A549 (cell line): ENCODE measurements at regions not wholly inside any gene's neighbourhood (a gene's known extent, or its start where the extent isn't known, plus 50 kb on each side); places are given as distances from the start of the nearest gene placed in this dataset.

Experiments
- ATAC-seq, 2 experiments: fragments of 200-7000 bp in 1 of 2; fragments of >200 bp in 1 of 2; cut with Nextera tagmentation in 1 of 2; cut with Tn5 transposase in 1 of 2; 3 replicates each; pipeline versions ENCODE4 v1.8.0 to v1.9.1; 2018 to 2020; ENCODE audit warnings: mild to moderate bottlenecking in 1 of 2, moderate library complexity in 1 of 2
- CTCF ChIA-PET: fragments of 300-600 bp; sonication (Branson Sonifier 250); formaldehyde crosslinking; extraction: SDS; loops from one replicate; lab custom pipeline; 2021; ENCODE audit warnings: antibody characterized with exemption, inconsistent platforms; lab: Yijun Ruan, JAX
- POLR2A ChIA-PET: fragments of 350-600 bp; formaldehyde crosslinking; extraction: SDS; loops from one replicate; lab custom pipeline; 2021; ENCODE audit warnings: antibody characterized with exemption, inconsistent platforms; lab: Yijun Ruan, JAX
- DNase-seq, 2 experiments: peaks; one replicate each; pipeline versions ENCODE4 v3.0.0 to v3.0.0-alpha.2; 2011 to 2016; ENCODE audit warnings: low read depth in 1 of 2, low spot score in 1 of 2
- FAIRE-seq: peaks from 2 replicates; lab custom pipeline; 2011; peaks lifted over from hg19 to GRCh38; lab: Jason Lieb, UNC
- H3K27ac ChIP-seq, 2 experiments: fragments of >200 bp; sonication (Bioruptor Twin); formaldehyde crosslinking; 3 replicates each; pipeline ENCODE4 v1.5.1; 2016 to 2017
- H3K4me1 ChIP-seq: fragments of >200 bp; sonication (Bioruptor Twin); formaldehyde crosslinking; 3 replicates; pipeline ENCODE4 v1.6.1; 2016
- H3K4me2 ChIP-seq: fragments of >200 bp; sonication (Bioruptor Twin); formaldehyde crosslinking; 3 replicates; pipeline ENCODE4 v1.6.1; 2016
- H3K4me3 ChIP-seq: fragments of >200 bp; sonication (Bioruptor Twin); formaldehyde crosslinking; 3 replicates; pipeline ENCODE4 v1.5.1; 2016
- H3K9me3 ChIP-seq: fragments of >200 bp; sonication (Bioruptor Twin); formaldehyde crosslinking; 3 replicates; pipeline ENCODE4 v1.6.1; 2016
- CEBPB ChIP-seq, 2 experiments: fragments of >200 bp in 1 of 2; sonication (Bioruptor Twin) in 1 of 2; formaldehyde crosslinking in 1 of 2; IDR thresholded peaks; 2 replicates each; pipeline ENCODE4 v1.6.1; 2012 to 2016
- EHF ChIP-seq: fragments of 250-450 bp; sonication (Bioruptor Pico); IDR thresholded peaks from 2 replicates; pipeline ENCODE4 v1.5.0; 2020; ENCODE audit warnings: mild to moderate bottlenecking
- EHMT2 ChIP-seq: fragments of 200-600 bp; sonication (generic); IDR thresholded peaks from 2 replicates; pipeline ENCODE4 v1.6.1; 2016; ENCODE audit warnings: antibody characterized with exemption, low read depth, mild to moderate bottlenecking, moderate library complexity
- EP300 ChIP-seq, 2 experiments: fragments of >200 bp; sonication (Bioruptor Twin); formaldehyde crosslinking; IDR thresholded peaks; 2 replicates in 1 of 2; 3 replicates in 1 of 2; pipeline ENCODE4 v1.6.1; 2016 to 2017
- FOSL2 ChIP-seq, 2 experiments: fragments of 450-650 bp in 1 of 2; fragments of >200 bp in 1 of 2; sonication (Bioruptor Twin) in 1 of 2; formaldehyde crosslinking; IDR thresholded peaks; 2 replicates each; pipeline versions ENCODE4 v1.5.0 to v1.6.1; 2016 to 2020; ENCODE audit warnings: mild to moderate bottlenecking in 1 of 2, moderate library complexity in 1 of 2
- FOXS1 ChIP-seq: fragments of 250-450 bp; sonication (Bioruptor Pico); IDR thresholded peaks from 2 replicates; pipeline ENCODE4 v1.5.0; 2020; ENCODE audit warnings: mild to moderate bottlenecking, moderate library complexity
- GATA3 ChIP-seq: IDR thresholded peaks from 2 replicates; pipeline ENCODE4 v1.6.1; 2012; ENCODE audit warnings: borderline replicate concordance
- HEYL ChIP-seq: fragments of 250-450 bp; sonication (Bioruptor Pico); IDR thresholded peaks from 2 replicates; pipeline ENCODE4 v1.8.0; 2021; ENCODE audit warnings: mild to moderate bottlenecking, moderate library complexity
- HOXA7 ChIP-seq: fragments of 250-450 bp; sonication (Bioruptor Pico); IDR thresholded peaks from 2 replicates; pipeline ENCODE4 v1.5.0; 2020; ENCODE audit warnings: mild to moderate bottlenecking, moderate library complexity
- HOXB13 ChIP-seq: fragments of 250-450 bp; sonication (Bioruptor Pico); IDR thresholded peaks from 2 replicates; pipeline ENCODE4 v1.5.0; 2020; ENCODE audit warnings: low read depth, mild to moderate bottlenecking, moderate library complexity
- KDM1A ChIP-seq: fragments of 200-600 bp; sonication (generic); IDR thresholded peaks from 2 replicates; pipeline ENCODE4 v1.6.1; 2016; ENCODE audit warnings: low read depth, mild to moderate bottlenecking
- MAFK ChIP-seq: fragments of 450-650 bp; IDR thresholded peaks from 2 replicates; pipeline ENCODE4 v1.6.1; 2014; ENCODE audit not compliant: partially characterized antibody
- MAZ ChIP-seq: fragments of 150-350 bp; IDR thresholded peaks from 2 replicates; pipeline ENCODE4 v1.6.1; 2014; ENCODE audit warnings: antibody characterized with exemption, low read depth, low read length, borderline replicate concordance
- NFE2L2 ChIP-seq: fragments of 150-350 bp; conservative IDR thresholded peaks from 2 replicates; pipeline ENCODE4 v1.6.1; 2014; ENCODE audit warnings: low read length
- NR3C1 ChIP-seq: fragments of >200 bp; sonication (Bioruptor Twin); formaldehyde crosslinking; IDR thresholded peaks from 3 replicates; pipeline ENCODE4 v1.6.1; 2017
- PHF8 ChIP-seq: fragments of 200-600 bp; sonication (generic); IDR thresholded peaks from 2 replicates; pipeline ENCODE4 v1.6.1; 2016; ENCODE audit warnings: low read depth, mild to moderate bottlenecking, antibody characterized with exemption, moderate library complexity, borderline replicate concordance
- POLR2A ChIP-seq: IDR thresholded peaks from 2 replicates; pipeline ENCODE4 v1.6.1; 2012; ENCODE audit warnings: mild to moderate bottlenecking, low read length
- POLR2AphosphoS2 ChIP-seq: conservative IDR thresholded peaks from 2 replicates; pipeline ENCODE4 v1.6.1; 2012; ENCODE audit warnings: low read length, improper control_type of control experiment, inconsistent platforms
- RAD21 ChIP-seq, 2 experiments: fragments of >200 bp in 1 of 2; sonication (Bioruptor Twin) in 1 of 2; formaldehyde crosslinking in 1 of 2; IDR thresholded peaks in 1 of 2; conservative IDR thresholded peaks in 1 of 2; 2 replicates in 1 of 2; 3 replicates in 1 of 2; pipeline ENCODE4 v1.6.1; 2012 to 2018; ENCODE audit warnings: inconsistent platforms in 1 of 2
- REST ChIP-seq: fragments of 200-600 bp; sonication (generic); IDR thresholded peaks from 2 replicates; pipeline ENCODE4 v1.6.1; 2016; ENCODE audit warnings: antibody characterized with exemption, mild to moderate bottlenecking, moderate library complexity
- RNF2 ChIP-seq: fragments of 200-600 bp; sonication (generic); IDR thresholded peaks from 2 replicates; pipeline ENCODE4 v1.6.1; 2016; ENCODE audit warnings: low read depth, mild to moderate bottlenecking, antibody characterized with exemption, moderate library complexity, borderline replicate concordance
- SMC3 ChIP-seq: fragments of >200 bp; sonication (Bioruptor Twin); formaldehyde crosslinking; IDR thresholded peaks from 3 replicates; pipeline ENCODE4 v1.6.1; 2018; ENCODE audit warnings: inconsistent platforms
- ZNF302 ChIP-seq: fragments of 250-450 bp; sonication (Bioruptor Pico); IDR thresholded peaks from 2 replicates; pipeline ENCODE4 v1.9.0; 2021; ENCODE audit warnings: inconsistent platforms, mild to moderate bottlenecking, moderate library complexity
- WGBS: methylation state at CpG from one replicate; pipeline ENCODE4 v1.1.6; 2017; ENCODE audit errors: missing lambda C conversion rate; 5-methylcytosine and 5-hydroxymethylcytosine counted together
- TF ChIP-seq, protein P1 (sequence below): fragments of >200 bp; sonication (Bioruptor Twin); formaldehyde crosslinking; IDR thresholded peaks from 3 replicates; pipeline ENCODE4 v1.5.1; 2016
- TF ChIP-seq, protein P2 (sequence below): IDR thresholded peaks from 2 replicates; pipeline ENCODE4 v1.6.1; 2012

DNA sequence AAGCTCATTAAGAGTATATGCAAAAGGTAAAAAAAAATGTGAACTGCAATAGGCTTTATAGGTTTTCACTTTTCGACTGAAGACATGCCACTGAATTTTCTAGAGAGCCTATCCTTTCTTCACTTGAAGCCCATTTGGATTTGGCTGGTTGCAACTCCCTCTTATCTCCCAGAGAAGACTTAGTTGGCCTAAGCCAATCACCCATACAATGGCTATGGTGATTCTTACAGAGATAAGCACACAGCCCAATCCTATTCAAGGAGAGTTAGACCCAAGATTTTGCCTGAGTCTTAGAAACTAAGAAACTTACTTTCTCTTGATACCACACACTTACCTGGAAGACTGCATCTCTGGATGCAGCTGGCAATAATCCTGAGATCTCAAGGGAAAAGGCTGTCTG, 167.3 kb upstream of the PTCHD4 start:
- CTCF ChIA-PET, result no interaction called here
- DNase-seq (no peak), FAIRE-seq (no peak)
- POLR2A ChIA-PET, result no interaction called here
- Histone ChIP-seq H3K4me3 (no peak overlapping the region), H3K27ac (no peak overlapping the region), H3K4me2 (no peak overlapping the region), H3K9me3 (no peaks in the 10 kb centered on the region)
- whole genome bisulfite sequencing, result 7% methylated on average over 1 of the region's 1 CpG
- no peak for TF ChIP-seq KDM1A
- TF ChIP-seq, protein P1, sequence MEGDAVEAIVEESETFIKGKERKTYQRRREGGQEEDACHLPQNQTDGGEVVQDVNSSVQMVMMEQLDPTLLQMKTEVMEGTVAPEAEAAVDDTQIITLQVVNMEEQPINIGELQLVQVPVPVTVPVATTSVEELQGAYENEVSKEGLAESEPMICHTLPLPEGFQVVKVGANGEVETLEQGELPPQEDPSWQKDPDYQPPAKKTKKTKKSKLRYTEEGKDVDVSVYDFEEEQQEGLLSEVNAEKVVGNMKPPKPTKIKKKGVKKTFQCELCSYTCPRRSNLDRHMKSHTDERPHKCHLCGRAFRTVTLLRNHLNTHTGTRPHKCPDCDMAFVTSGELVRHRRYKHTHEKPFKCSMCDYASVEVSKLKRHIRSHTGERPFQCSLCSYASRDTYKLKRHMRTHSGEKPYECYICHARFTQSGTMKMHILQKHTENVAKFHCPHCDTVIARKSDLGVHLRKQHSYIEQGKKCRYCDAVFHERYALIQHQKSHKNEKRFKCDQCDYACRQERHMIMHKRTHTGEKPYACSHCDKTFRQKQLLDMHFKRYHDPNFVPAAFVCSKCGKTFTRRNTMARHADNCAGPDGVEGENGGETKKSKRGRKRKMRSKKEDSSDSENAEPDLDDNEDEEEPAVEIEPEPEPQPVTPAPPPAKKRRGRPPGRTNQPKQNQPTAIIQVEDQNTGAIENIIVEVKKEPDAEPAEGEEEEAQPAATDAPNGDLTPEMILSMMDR, result no peak
- TF ChIP-seq PHF8, result no peak
- no peak for TF ChIP-seq MAZ
- no peak for TF ChIP-seq NFE2L2
- TF ChIP-seq EP300 (IDR thresholded peaks at IDR 0.05), result no peak
- no peak for TF ChIP-seq POLR2A
- no peak for TF ChIP-seq FOXS1 (CRISPR knock-in tag)
- no peak for TF ChIP-seq EHF
- TF ChIP-seq, all 56 proteins: peak for 0
- no peaks in the 10 kb centered on the region for H3K4me1 ChIP-seq
- ATAC-seq, result no peak

- FAIRE-seq, result no peak
- no peaks in the 10 kb centered on the region for H3K4me1 ChIP-seq
- POLR2A ChIA-PET, result no interaction called here
Measured at GRCh38 chr6:48272518-48272917, 161.5 kb upstream of the PTCHD4 start.

GRCh38 chr6:48255094-48255493, 144.1 kb upstream of the PTCHD4 start:
- TF ChIP-seq SMC3 (no peak), NR3C1 (no peak), REST (no peak), FOSL2 (IDR thresholded peaks at IDR 0.05) (no peak), FOSL2 (CRISPR knock-in tag; IDR thresholded peaks at IDR 0.05) (no peak), POLR2A (no peak), HOXA7 (CRISPR knock-in tag) (no peak), POLR2AphosphoS2 (no peak), KDM1A (no peak), RAD21 (conservative IDR thresholded peaks at IDR 0.05 in 1 of 2, IDR thresholded peaks at IDR 0.05 in 1 of 2) (no peak), RNF2 (no peak), HOXB13 (no peak), PHF8 (no peak), MAFK (no peak), GATA3 (no peak), HEYL (CRISPR knock-in tag) (no peak), EHMT2 (no peak), ZNF302 (CRISPR knock-in tag) (no peak)
- TF ChIP-seq, protein P2, sequence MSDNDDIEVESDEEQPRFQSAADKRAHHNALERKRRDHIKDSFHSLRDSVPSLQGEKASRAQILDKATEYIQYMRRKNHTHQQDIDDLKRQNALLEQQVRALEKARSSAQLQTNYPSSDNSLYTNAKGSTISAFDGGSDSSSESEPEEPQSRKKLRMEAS, result no peak
- TF ChIP-seq, protein P1, result no peak
- 30% methylated on average over 3 of the region's 3 CpGs for WGBS
- no peak for FAIRE-seq
- no peak for ATAC-seq
- no peaks in the 10 kb centered on the region for H3K4me1 ChIP-seq
- H3K4me2 ChIP-seq, result no peak overlapping the region
- no peaks in the 10 kb centered on the region for H3K9me3 ChIP-seq
- DNase-seq, result no peak
- ChIA-PET CTCF (no interaction called here), POLR2A (no interaction called here)
- no peak overlapping the region for H3K27ac ChIP-seq
- H3K4me3 ChIP-seq, result no peak overlapping the region

More at GRCh38 chr6:48272518-48272917, 161.5 kb upstream of the PTCHD4 start:
- no peak for TF ChIP-seq CEBPB (IDR thresholded peaks at IDR 0.05)
- TF ChIP-seq MAFK, result peak; percentile 16
- H3K27ac ChIP-seq, result no peak overlapping the region
- WGBS, result 91% methylated on average over 1 of the region's 1 CpG
- H3K4me2 ChIP-seq, result no peak overlapping the region
- CTCF ChIA-PET, result no interaction called here
- no peak for DNase-seq
- no peak overlapping the region for H3K4me3 ChIP-seq
- no peak for ATAC-seq
- no peaks in the 10 kb centered on the region for H3K9me3 ChIP-seq
